ENCODE measurements at regions not wholly inside any gene's neighbourhood (a gene's known extent, or its start where the extent isn't known, plus 50 kb on each side); places are given as distances from the start of the nearest gene placed in this dataset.

- TF ChIP-seq CTCF (conservative IDR thresholded peaks at IDR 0.05; ENCODE audit: low read depth), result no peak
- DNase-seq (ENCODE audit: low spot score), result no peak
- POLR2A ChIA-PET (ENCODE audit: low non-redundant PET), result no interaction called here
- CTCF ChIA-PET, result interaction anchor here (0.6 kb wide), 1 partner anchor 217 kb away, joined by 3 read pairs; no protein-coding TSS in a partner anchor
- no peak overlapping the region for H3K27ac ChIP-seq
Observed at GRCh38 chr12:125201940-125202339, 136.7 kb downstream of the AACS start.

- no peak for TF ChIP-seq CTCF (conservative IDR thresholded peaks at IDR 0.05; ENCODE audit: low read depth)
- POLR2A ChIA-PET (ENCODE audit: low non-redundant PET), result no interaction called here
- CTCF ChIA-PET, result interaction anchor here (0.6 to 1.3 kb wide), 5 partner anchors 9 to 350 kb away, joined by 3 to 4 read pairs (median 4); no protein-coding TSS in a partner anchor
- no peak overlapping the region for H3K27ac ChIP-seq
- DNase-seq (ENCODE audit: low spot score), result no peak
Observed at GRCh38 chr12:125202421-125202820, 137.2 kb downstream of the AACS start.

GRCh38 chr12:125203145-125203765 is 138.0 kb downstream of the AACS start:
- peak; percentile 26 for DNase-seq (ENCODE audit: low spot score)
- CTCF ChIA-PET, result interaction anchor here (0.6 to 1.3 kb wide), 6 partner anchors 10 to 349 kb away, joined by 3 to 4 read pairs (median 4); no protein-coding TSS in a partner anchor
- POLR2A ChIA-PET (ENCODE audit: low non-redundant PET), result no interaction called here
- no peak overlapping the region for H3K27ac ChIP-seq
- peak; percentile 41 for TF ChIP-seq CTCF (conservative IDR thresholded peaks at IDR 0.05; ENCODE audit: low read depth)

- ChIA-PET CTCF (no interaction called here), POLR2A (ENCODE audit: low non-redundant PET) (no interaction called here)
- H3K27ac ChIP-seq, result no peak overlapping the region
- no peak for DNase-seq (ENCODE audit: low spot score)
- no peak for TF ChIP-seq CTCF (conservative IDR thresholded peaks at IDR 0.05; ENCODE audit: low read depth)
Observed at GRCh38 chr12:125205386-125205785, 140.2 kb downstream of the AACS start.

- DNase-seq (ENCODE audit: low spot score), result no peak
- CTCF ChIA-PET, result no interaction called here
- no peak for TF ChIP-seq CTCF (conservative IDR thresholded peaks at IDR 0.05; ENCODE audit: low read depth)
- POLR2A ChIA-PET (ENCODE audit: low non-redundant PET), result no interaction called here
- H3K27ac ChIP-seq, result no peak overlapping the region
Observed at GRCh38 chr12:125206711-125207110, 141.5 kb downstream of the AACS start.

GRCh38 chr12:125208334-125208733 is 143.1 kb downstream of the AACS start:
- ChIA-PET CTCF (no interaction called here), POLR2A (ENCODE audit: low non-redundant PET) (no interaction called here)
- no peak for TF ChIP-seq CTCF (conservative IDR thresholded peaks at IDR 0.05; ENCODE audit: low read depth)
- no peak for DNase-seq (ENCODE audit: low spot score)
- no peak overlapping the region for H3K27ac ChIP-seq

All from RWPE1 (cell line).